HepG2 (cell line): ENCODE measurements at regions not wholly inside any gene's neighbourhood (a gene's known extent, or its start where the extent isn't known, plus 50 kb on each side); places are given as distances from the start of the nearest gene placed in this dataset.

Experiments
- MAX ChIP-seq: IDR thresholded peaks from 2 replicates; pipeline ENCODE4 v1.6.1; 2012; ENCODE audit warnings: inconsistent platforms
- SP1 ChIP-seq, 2 experiments: fragments of 450-650 bp in 1 of 2; sonication (generic) in 1 of 2; formaldehyde crosslinking in 1 of 2; IDR thresholded peaks; 2 replicates each; pipeline versions ENCODE4 v1.4.0 to v1.6.1; 2016 to 2020; ENCODE audit warnings: missing genetic modification reagents in 1 of 2

GRCh38 chr7:34544621-34545020 is 113.4 kb upstream of the NPSR1 start:
- TF ChIP-seq MAX = no peak
- no peak for TF ChIP-seq SP1 (IDR thresholded peaks at IDR 0.05)
- TF ChIP-seq SP1 (CRISPR knock-in tag; IDR thresholded peaks at IDR 0.05) = no peak
